MG63 (cell line): ENCODE measurements at regions not wholly inside any gene's neighbourhood (a gene's known extent, or its start where the extent isn't known, plus 50 kb on each side); places are given as distances from the start of the nearest gene placed in this dataset.
A peak's percentile ranks its signal among the peaks of the same experiment; 100 is the strongest.
"Not testable (repeated sequence)": the region's sequence is repeated elsewhere in the genome, so short reads cannot be mapped to it uniquely, and the experiment has no call there.

Source experiments
- DNase-seq: peaks from one replicate; pipeline ENCODE4 v3.0.0-alpha.2; 2020
- H3K27me3 ChIP-seq: fragments of 250-450 bp; sonication (Bioruptor Pico); 2 replicates; pipeline ENCODE4 v1.5.1; 2020; ENCODE audit warnings: mild to moderate bottlenecking, moderate library complexity
- H3K36me3 ChIP-seq: fragments of 250-450 bp; sonication (Bioruptor Pico); 2 replicates; pipeline ENCODE4 v1.5.1; 2020; ENCODE audit warnings: mild to moderate bottlenecking, moderate library complexity
- H3K4me3 ChIP-seq: fragments of 250-450 bp; sonication (Bioruptor Pico); 2 replicates; pipeline ENCODE4 v1.5.1; 2020; ENCODE audit warnings: mild to moderate bottlenecking, moderate library complexity
- H3K9me3 ChIP-seq: fragments of 250-450 bp; sonication (Bioruptor Pico); 2 replicates; pipeline ENCODE4 v1.5.1; 2020; ENCODE audit warnings: mild to moderate bottlenecking, moderate library complexity

GRCh38 chr1:29948581-29948980 is 712.3 kb downstream of the PTPRU start:
- H3K4me3 ChIP-seq: no peak overlapping the region
- H3K9me3 ChIP-seq: no peaks in the 10 kb centered on the region
- no peaks in the 10 kb centered on the region; the same call in 1 of the 2 replicates for H3K27me3 ChIP-seq
- no peak for DNase-seq
- H3K36me3 ChIP-seq: no peaks in the 10 kb centered on the region

- Histone ChIP-seq H3K4me3 (no peak overlapping the region), H3K9me3 (no peaks in the 10 kb centered on the region), H3K27me3 (no peaks in the 10 kb centered on the region; the same call in 1 of the 2 replicates), H3K36me3 (no peaks in the 10 kb centered on the region)
- DNase-seq: no peak
Observed at GRCh38 chr1:29946057-29946456, 709.7 kb downstream of the PTPRU start.

- H3K9me3 ChIP-seq: no peaks in the 10 kb centered on the region
- no peaks in the 10 kb centered on the region for H3K36me3 ChIP-seq
- no peak overlapping the region for H3K4me3 ChIP-seq
- no peaks in the 10 kb centered on the region; the same call in 1 of the 2 replicates for H3K27me3 ChIP-seq
- no peak for DNase-seq
Observed at GRCh38 chr1:29945426-29945825, 709.1 kb downstream of the PTPRU start.

GRCh38 chr1:29944253-29944905 is 708.1 kb downstream of the PTPRU start:
- Histone ChIP-seq H3K9me3 (no peaks in the 10 kb centered on the region), H3K27me3 (no peaks in the 10 kb centered on the region; the same call in 1 of the 2 replicates), H3K36me3 (no peaks in the 10 kb centered on the region), H3K4me3 (no peak overlapping the region)
- DNase-seq: no peak

GRCh38 chr1:29943034-29943433 is 706.7 kb downstream of the PTPRU start:
- DNase-seq: no peak
- H3K9me3 ChIP-seq: no peaks in the 10 kb centered on the region
- H3K4me3 ChIP-seq: no peak overlapping the region
- no peaks in the 10 kb centered on the region for H3K36me3 ChIP-seq
- H3K27me3 ChIP-seq: no peaks in the 10 kb centered on the region; the same call in 1 of the 2 replicates

GRCh38 chr1:29939079-29939478 is 702.8 kb downstream of the PTPRU start:
- no peak overlapping the region for H3K4me3 ChIP-seq
- no peaks in the 10 kb centered on the region for H3K36me3 ChIP-seq
- DNase-seq: no peak
- H3K27me3 ChIP-seq: no peaks in the 10 kb centered on the region
- H3K9me3 ChIP-seq: no peaks in the 10 kb centered on the region

- Histone ChIP-seq H3K36me3 (no peaks in the 10 kb centered on the region), H3K4me3 (no peak overlapping the region), H3K9me3 (no peaks in the 10 kb centered on the region), H3K27me3 (no peaks in the 10 kb centered on the region)
- no peak for DNase-seq
Observed at GRCh38 chr1:29937356-29937755, 701.0 kb downstream of the PTPRU start.

GRCh38 chr1:29936031-29936544 is 699.8 kb downstream of the PTPRU start:
- no peaks in the 10 kb centered on the region for H3K9me3 ChIP-seq
- no peak overlapping the region for H3K4me3 ChIP-seq
- no peak for DNase-seq
- H3K27me3 ChIP-seq: no peaks in the 10 kb centered on the region
- H3K36me3 ChIP-seq: no peaks in the 10 kb centered on the region

GRCh38 chr1:29934255-29934772 is 698.0 kb downstream of the PTPRU start:
- peak; percentile 33 for DNase-seq
- no peaks in the 10 kb centered on the region for H3K27me3 ChIP-seq
- H3K36me3 ChIP-seq: no peaks in the 10 kb centered on the region
- no peaks in the 10 kb centered on the region for H3K9me3 ChIP-seq
- no peak overlapping the region for H3K4me3 ChIP-seq

- H3K36me3 ChIP-seq: no peaks in the 10 kb centered on the region
- DNase-seq: peak; percentile 80
- no peaks in the 10 kb centered on the region for H3K9me3 ChIP-seq
- no peak overlapping the region for H3K4me3 ChIP-seq
- no peaks in the 10 kb centered on the region for H3K27me3 ChIP-seq
Observed at GRCh38 chr1:29933067-29933466, 696.7 kb downstream of the PTPRU start.

GRCh38 chr1:29932626-29933025 is 696.3 kb downstream of the PTPRU start:
- H3K4me3 ChIP-seq: no peak overlapping the region
- DNase-seq: no peak
- no peaks in the 10 kb centered on the region for H3K36me3 ChIP-seq
- H3K9me3 ChIP-seq: no peaks in the 10 kb centered on the region
- H3K27me3 ChIP-seq: no peaks in the 10 kb centered on the region

- H3K36me3 ChIP-seq: no peaks in the 10 kb centered on the region
- H3K4me3 ChIP-seq: no peak overlapping the region
- no peaks in the 10 kb centered on the region for H3K9me3 ChIP-seq
- DNase-seq: no peak
- no peaks in the 10 kb centered on the region for H3K27me3 ChIP-seq
Observed at GRCh38 chr1:29931477-29932175, 695.3 kb downstream of the PTPRU start.

- H3K4me3 ChIP-seq: no peak overlapping the region
- DNase-seq: no peak
- no peaks in the 10 kb centered on the region for H3K27me3 ChIP-seq
- no peaks in the 10 kb centered on the region for H3K9me3 ChIP-seq
- H3K36me3 ChIP-seq: no peaks in the 10 kb centered on the region
Observed at GRCh38 chr1:29925058-29925457, 688.7 kb downstream of the PTPRU start.

GRCh38 chr1:29924017-29924431 is 687.7 kb downstream of the PTPRU start:
- Histone ChIP-seq H3K36me3 (no peaks in the 10 kb centered on the region), H3K27me3 (no peaks in the 10 kb centered on the region), H3K4me3 (no peak overlapping the region), H3K9me3 (no peaks in the 10 kb centered on the region)
- DNase-seq: no peak

- Histone ChIP-seq H3K4me3 (no peak overlapping the region), H3K36me3 (no peaks in the 10 kb centered on the region)
Observed at GRCh38 chr1:29921741-29922140, 685.4 kb downstream of the PTPRU start.

GRCh38 chr1:29920784-29921183 is 684.5 kb downstream of the PTPRU start:
- Histone ChIP-seq H3K4me3 (no peak overlapping the region), H3K9me3 (no peaks in the 10 kb centered on the region), H3K36me3 (no peaks in the 10 kb centered on the region), H3K27me3 (no peaks in the 10 kb centered on the region)
- DNase-seq: no peak

More at GRCh38 chr1:29921741-29922140, 685.4 kb downstream of the PTPRU start:
- no peaks in the 10 kb centered on the region for H3K9me3 ChIP-seq
- no peaks in the 10 kb centered on the region for H3K27me3 ChIP-seq
- DNase-seq: no peak

- H3K9me3 ChIP-seq: no peaks in the 10 kb centered on the region
- H3K36me3 ChIP-seq: no peaks in the 10 kb centered on the region
- no peak overlapping the region for H3K4me3 ChIP-seq
- H3K27me3 ChIP-seq: no peaks in the 10 kb centered on the region
- no peak for DNase-seq
Observed at GRCh38 chr1:29920316-29920715, 684.0 kb downstream of the PTPRU start.

- not testable (repeated sequence) for H3K4me3 ChIP-seq, H3K9me3 ChIP-seq, H3K27me3 ChIP-seq
Observed at GRCh38 chr1:29919041-29919440, 682.7 kb downstream of the PTPRU start.

More at GRCh38 chr1:29919041-29919440, 682.7 kb downstream of the PTPRU start:
- DNase-seq, H3K36me3 ChIP-seq: not testable (repeated sequence)
